Stomach (tissue), 4 donors: ENCODE measurements at regions not wholly inside any gene's neighbourhood (a gene's known extent, or its start where the extent isn't known, plus 50 kb on each side); places are given as distances from the start of the nearest gene placed in this dataset.

Experiments used
- CTCF ChIP-seq, 7 experiments: fragments of 450-650 bp in 4 of 7; fragments of 200-600 bp in 3 of 7; sonication (generic) in 3 of 7; IDR thresholded peaks; one replicate each; pipeline ENCODE4 v1.5.1; 2016 to 2019; ENCODE audit warnings: antibody characterized with exemption in 7 of 7, control low read depth in 2 of 7, mild to moderate bottlenecking in 1 of 7
- EP300 ChIP-seq: sonication (generic); formaldehyde crosslinking; IDR thresholded peaks from one replicate; pipeline ENCODE4 v1.6.1; 2017; ENCODE audit warnings: antibody characterized with exemption
- POLR2A ChIP-seq, 4 donors: fragments of 450-650 bp; IDR thresholded peaks; one replicate each; pipeline ENCODE4 v1.6.1; 2016; ENCODE audit warnings: antibody characterized with exemption in 4 of 4, control low read depth in 2 of 4, mild to moderate bottlenecking in 1 of 4, moderate library complexity in 1 of 4

DNA sequence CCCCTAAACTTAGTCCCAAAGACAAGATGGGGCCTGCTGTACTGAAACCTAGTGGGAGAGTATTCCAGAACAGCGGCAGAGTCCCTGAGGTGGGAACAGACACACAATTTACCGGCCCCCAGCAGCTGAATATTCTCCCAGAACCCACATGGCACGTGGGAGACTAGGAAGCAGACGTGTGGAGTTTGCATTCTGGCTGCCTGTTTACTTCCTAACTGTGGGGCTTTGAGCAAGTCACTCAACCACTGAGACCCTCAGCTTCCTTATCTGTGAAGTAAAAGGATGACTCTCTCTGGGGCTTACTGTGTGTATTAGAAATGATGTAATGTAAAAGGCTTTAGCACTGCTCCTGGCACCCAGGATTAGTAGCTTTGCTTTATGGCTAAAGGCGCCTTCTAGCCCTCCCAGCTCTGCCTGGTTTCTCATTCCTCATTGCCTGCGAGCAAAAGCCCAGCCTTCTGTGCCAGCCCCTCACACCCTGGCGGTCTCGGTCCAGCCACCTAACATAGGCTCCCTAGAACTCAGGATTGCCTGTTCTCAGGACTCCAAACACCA is 353.1 kb downstream of the CDC5L start:
- TF ChIP-seq CTCF (IDR thresholded peaks at IDR 0.05) (no peak), POLR2A (IDR thresholded peaks at IDR 0.05) (no peak), EP300 (no peak)
